GM18507 (cell line): ENCODE measurements at regions not wholly inside any gene's neighbourhood (a gene's known extent, or its start where the extent isn't known, plus 50 kb on each side); places are given as distances from the start of the nearest gene placed in this dataset.

Experiments used
- DNase-seq: peaks from one replicate; pipeline ENCODE4 v3.0.0; 2011; ENCODE audit warnings: low read depth; ENCODE audit not compliant: insufficient read length; ENCODE audit errors: extremely low spot score
- FAIRE-seq: peaks from 2 replicates; lab custom pipeline; 2011; peaks lifted over from hg19 to GRCh38; lab: Jason Lieb, UNC

GRCh38 chr9:81532251-81532650 is 157.1 kb downstream of the TLE1 start:
- DNase-seq (no peak), FAIRE-seq (no peak)

GRCh38 chr9:81531511-81531910 is 157.8 kb downstream of the TLE1 start:
- FAIRE-seq (no peak), DNase-seq (no peak)

GRCh38 chr9:81530846-81531245 is 158.5 kb downstream of the TLE1 start:
- DNase-seq (no peak), FAIRE-seq (no peak)

DNA sequence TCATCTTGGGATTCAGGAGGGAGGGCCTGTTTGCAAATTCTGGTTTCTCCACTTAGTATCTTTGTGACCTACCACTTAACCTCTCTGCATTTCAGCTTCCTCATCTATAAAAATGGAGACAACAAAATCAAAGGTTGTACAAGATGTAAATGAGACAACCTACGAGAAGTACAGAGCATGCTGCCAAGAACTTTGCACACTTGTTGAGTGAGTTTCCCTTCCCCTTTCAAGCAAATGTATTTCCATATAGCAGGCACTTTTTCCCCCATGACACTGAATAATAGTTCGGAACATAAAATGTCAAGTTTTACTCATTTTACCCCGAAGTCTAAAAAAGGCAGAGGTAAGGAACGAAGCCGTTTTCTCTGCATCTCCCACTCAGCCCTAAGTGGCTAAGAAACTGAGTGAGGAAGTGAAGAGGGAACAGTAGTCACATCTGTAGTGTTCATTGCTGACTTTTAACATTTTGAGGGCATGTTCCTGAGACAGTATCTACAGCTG is 159.0 kb downstream of the TLE1 start:
- DNase-seq (no peak), FAIRE-seq (no peak)

- FAIRE-seq, result no peak
- no peak for DNase-seq
Measured at GRCh38 chr9:81529556-81530193, 159.7 kb downstream of the TLE1 start.

- no peak for DNase-seq
- no peak for FAIRE-seq
Measured at GRCh38 chr9:81526587-81526986, 162.8 kb downstream of the TLE1 start.

DNA sequence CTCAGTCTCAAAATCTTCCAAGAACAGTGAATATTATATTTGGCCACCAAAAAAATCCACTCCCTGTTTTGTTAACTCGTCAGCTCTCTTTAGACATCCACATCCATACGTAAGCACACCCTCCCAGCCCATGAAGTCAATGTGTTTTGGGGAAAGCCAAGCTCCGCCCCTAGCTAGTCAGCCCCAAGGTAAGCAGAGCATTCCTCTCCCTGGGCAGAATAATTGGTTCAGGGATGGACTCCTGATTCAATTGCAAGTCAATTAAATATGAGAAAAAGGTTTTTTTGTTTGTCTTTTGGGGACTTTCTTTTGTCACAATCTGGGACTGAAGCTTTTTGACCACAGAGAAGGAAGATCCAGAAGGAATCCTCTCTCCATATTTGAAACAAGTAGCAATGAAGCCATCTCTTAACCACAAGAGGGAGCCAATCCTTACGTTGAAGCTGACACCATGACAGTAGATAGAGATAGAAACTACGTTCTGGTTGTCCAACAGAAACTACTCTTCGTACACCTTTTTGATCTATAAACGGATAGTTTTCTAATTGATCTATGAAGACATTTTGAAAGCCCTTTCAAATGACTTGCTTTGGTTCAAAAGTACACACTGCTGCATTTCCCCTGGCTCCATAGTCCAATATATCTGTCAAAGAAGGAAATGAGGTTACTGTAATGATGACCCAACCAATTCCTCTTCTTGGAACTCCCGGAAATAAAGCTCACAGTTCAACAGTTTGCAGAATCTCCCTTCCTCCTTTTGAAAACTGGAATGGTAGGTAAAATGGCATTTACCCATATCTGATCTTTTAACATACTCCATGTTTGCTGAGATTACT is 166.4 kb downstream of the TLE1 start:
- DNase-seq (no peak), FAIRE-seq (no peak)

DNA sequence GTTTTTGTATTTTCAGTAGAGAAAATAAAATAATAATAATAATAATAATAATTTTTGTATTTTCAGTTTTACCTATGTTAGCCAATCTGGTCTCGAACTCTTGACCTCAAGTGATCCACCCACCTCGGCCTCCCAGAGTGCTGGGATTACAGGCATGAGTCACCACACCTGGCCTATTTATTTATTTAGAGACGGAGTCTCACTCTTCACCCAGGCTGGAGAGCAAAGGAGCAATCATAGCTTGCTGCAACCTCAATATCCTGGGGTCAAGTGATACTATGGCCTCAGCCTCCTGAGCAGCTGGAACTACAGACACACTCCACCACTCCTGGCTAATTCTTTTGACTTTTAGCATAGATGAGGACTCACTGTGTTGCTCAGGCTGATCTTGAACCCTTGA is 167.5 kb downstream of the TLE1 start:
- DNase-seq (no peak), FAIRE-seq (no peak)

GRCh38 chr9:81519816-81520495 is 169.4 kb downstream of the TLE1 start:
- FAIRE-seq (no peak), DNase-seq (no peak)

- FAIRE-seq (no peak), DNase-seq (no peak)
Measured at GRCh38 chr9:81517954-81518353, 171.4 kb downstream of the TLE1 start.

- no peak for DNase-seq
- FAIRE-seq, result no peak
Measured at GRCh38 chr9:81513059-81513458, 176.3 kb downstream of the TLE1 start.

- FAIRE-seq (no peak), DNase-seq (no peak)
Measured at GRCh38 chr9:81512641-81513040, 176.7 kb downstream of the TLE1 start.

DNA sequence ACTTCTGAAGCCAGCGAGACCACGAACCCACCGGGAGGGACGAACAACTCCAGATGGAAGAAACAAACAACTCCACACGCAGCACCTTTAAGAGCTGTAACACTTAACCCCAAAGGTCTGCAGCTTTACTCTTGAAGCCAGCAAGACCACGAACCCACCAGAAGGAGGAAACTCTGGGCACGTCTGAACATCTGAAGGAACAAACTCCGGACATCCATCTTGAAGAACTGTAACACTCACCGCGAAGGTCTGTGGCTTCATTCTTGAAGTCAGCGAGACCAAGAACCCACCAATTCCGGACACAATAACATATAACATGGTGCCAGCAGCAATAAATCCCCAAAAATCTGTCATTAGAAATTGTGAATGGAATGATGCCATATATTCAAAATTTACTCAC is 180.9 kb downstream of the TLE1 start:
- FAIRE-seq, result no peak

GRCh38 chr9:81506941-81507864 is 182.1 kb downstream of the TLE1 start:
- FAIRE-seq (no peak), DNase-seq (no peak)

More for the DNA sequence above, 180.9 kb downstream of the TLE1 start:
- DNase-seq, result no peak

DNA sequence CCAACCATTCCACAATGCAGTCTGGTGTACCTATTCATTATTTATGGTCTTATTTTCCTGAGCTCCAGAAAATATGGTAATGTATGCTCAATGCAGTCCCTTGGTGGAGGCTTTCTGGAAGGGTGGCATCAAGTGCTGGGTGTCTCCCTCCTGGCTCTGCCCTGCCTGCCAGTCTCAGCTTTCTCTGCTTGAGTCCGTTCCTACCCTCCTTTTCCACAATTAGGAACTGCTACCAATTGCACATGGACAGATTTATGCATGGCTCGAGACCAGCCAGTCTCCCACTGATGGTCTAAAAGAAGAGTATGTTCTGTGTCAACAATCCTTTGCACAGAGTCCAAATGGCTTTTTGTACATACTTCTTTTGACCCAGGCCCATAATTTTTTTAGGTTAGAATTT is 189.8 kb downstream of the TLE1 start:
- no peak for DNase-seq
- no peak for FAIRE-seq

DNA sequence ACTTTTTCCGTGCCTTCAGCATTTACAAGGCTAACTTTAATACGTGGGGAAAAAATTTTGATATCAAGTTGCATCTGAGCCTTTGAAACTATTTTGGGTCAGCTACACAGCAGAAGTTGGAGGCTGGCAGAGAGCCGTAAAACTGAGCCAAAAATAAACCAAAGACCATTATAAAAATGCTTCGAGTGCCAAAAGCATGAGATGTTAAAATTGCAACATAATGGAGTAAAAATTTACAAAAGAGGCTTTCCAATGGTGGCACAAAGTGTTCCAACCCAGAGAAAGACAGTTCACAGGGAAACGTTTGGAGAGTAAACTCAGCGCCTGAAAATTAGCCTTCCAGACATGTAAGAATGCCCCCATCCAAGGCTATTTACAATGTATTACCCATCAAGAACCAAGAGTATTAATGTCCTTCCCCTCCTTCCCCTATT is 190.3 kb downstream of the TLE1 start:
- no peak for DNase-seq
- FAIRE-seq, result no peak

GRCh38 chr9:81498576-81498975 is 190.8 kb downstream of the TLE1 start:
- FAIRE-seq (no peak), DNase-seq (no peak)

GRCh38 chr9:81497091-81497490 is 192.3 kb downstream of the TLE1 start:
- DNase-seq (no peak), FAIRE-seq (no peak)

- FAIRE-seq, result no peak
- no peak for DNase-seq
Measured at GRCh38 chr9:81492710-81493447, 196.5 kb downstream of the TLE1 start.
